Transverse colon (tissue), 4 donors: ENCODE measurements at regions not wholly inside any gene's neighbourhood (a gene's known extent, or its start where the extent isn't known, plus 50 kb on each side); places are given as distances from the start of the nearest gene placed in this dataset.

Experiments used
- DNase-seq: peaks from one replicate; pipeline ENCODE4 v3.0.0-alpha.2; 2019
- H3K27ac ChIP-seq, 4 donors: fragments of 200-600 bp; sonication (generic); 2 replicates each; pipeline ENCODE4 v1.5.1; 2016 to 2018; ENCODE audit warnings: inconsistent platforms in 4 of 4
- H3K27me3 ChIP-seq: fragments of 200-600 bp; sonication (generic); 2 replicates; pipeline ENCODE4 v1.5.1; 2017; ENCODE audit warnings: inconsistent platforms
- H3K36me3 ChIP-seq, 4 donors: fragments of 200-600 bp; sonication (generic); 2 replicates each; pipeline ENCODE4 v1.5.1; 2017 to 2019; ENCODE audit warnings: inconsistent platforms in 4 of 4
- H3K4me1 ChIP-seq, 4 donors: fragments of 200-600 bp; sonication (generic); 2 replicates each; pipeline ENCODE4 v1.5.1; 2017 to 2020; ENCODE audit warnings: inconsistent platforms in 4 of 4
- H3K4me3 ChIP-seq, 4 donors: fragments of 200-600 bp; sonication (generic); 1 replicate in 1 of 4; 2 replicates in 3 of 4; pipeline versions ENCODE4 v1.5.1 to v1.6.1; 2017 to 2019; ENCODE audit warnings: inconsistent platforms in 4 of 4
- H3K9me3 ChIP-seq, 2 donors: fragments of 200-600 bp; sonication (generic); 2 replicates each; pipeline ENCODE4 v1.5.1; 2017 to 2019; ENCODE audit warnings: inconsistent platforms in 2 of 2
- EP300 ChIP-seq: sonication (generic); formaldehyde crosslinking; IDR thresholded peaks from one replicate; pipeline ENCODE4 v1.6.1; 2017; ENCODE audit warnings: antibody characterized with exemption, low read depth
- POLR2A ChIP-seq: fragments of 450-650 bp; IDR thresholded peaks from one replicate; pipeline ENCODE4 v1.6.1; 2016; ENCODE audit warnings: antibody characterized with exemption, mild to moderate bottlenecking, moderate library complexity
- POLR2AphosphoS5 ChIP-seq, 3 donors: sonication (generic); formaldehyde crosslinking; IDR thresholded peaks; one replicate each; pipeline ENCODE4 v1.6.1; 2016; ENCODE audit warnings: antibody characterized with exemption in 3 of 3
- WGBS, 2 donors: methylation state at CpG; one replicate each; pipeline ENCODE4 v1.1.5; 2018; ENCODE audit warnings: low coverage in 1 of 2; 5-methylcytosine and 5-hydroxymethylcytosine counted together
- in situ Hi-C, 4 donors: fragments of 200-750 bp; cut with MboI; loops; one replicate each; pipeline versions ENCODE4 v1.15.0 to v1.15.1; 2017; ENCODE audit warnings: low sequenced_read_pairs in 3 of 4, low pct_ligation_motif_present in 1 of 4, low pct_unique_long_range_greater_than_20kb in 1 of 4
- intact Hi-C: fragments of 100-400 bp; cut with DNase I; formaldehyde crosslinking; loops from one replicate; pipeline ENCODE4 v1.15.1; 2023; ENCODE audit warnings: low total_unique reads
- TF ChIP-seq, protein P1 (sequence below), 5 experiments: fragments of 200-600 bp in 3 of 5; fragments of 450-650 bp in 2 of 5; sonication (generic) in 3 of 5; IDR thresholded peaks; 1 replicate in 2 of 5; 2 replicates in 3 of 5; pipeline ENCODE4 v1.5.1; 2016 to 2017; ENCODE audit warnings: antibody characterized with exemption in 5 of 5, inconsistent platforms in 3 of 5, mild to moderate bottlenecking in 2 of 5, moderate library complexity in 1 of 5

DNA sequence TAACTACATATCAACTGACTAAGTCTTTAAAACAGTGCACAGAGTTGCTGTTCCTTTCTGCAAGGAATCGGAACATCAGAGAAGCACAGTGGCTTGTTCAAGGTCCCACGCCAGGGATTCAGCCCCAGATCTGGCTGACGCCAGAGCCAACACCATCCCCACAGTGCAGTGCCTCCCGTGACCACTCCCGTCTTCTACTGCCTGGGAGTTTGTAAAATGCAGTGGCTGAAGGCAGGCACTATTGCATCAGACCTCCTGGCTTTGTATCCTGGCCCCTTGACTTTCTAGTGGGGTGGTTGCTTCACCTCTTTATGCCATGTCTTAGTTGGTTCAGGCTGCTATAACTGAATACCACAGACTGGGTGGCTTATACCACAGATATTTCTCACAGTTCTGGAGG lies 131.0 kb downstream of the NSG2 start:
- TF ChIP-seq EP300 (no peak), POLR2A (no peak), POLR2AphosphoS5 (IDR thresholded peaks at IDR 0.05) (no peak)
- TF ChIP-seq, protein P1, sequence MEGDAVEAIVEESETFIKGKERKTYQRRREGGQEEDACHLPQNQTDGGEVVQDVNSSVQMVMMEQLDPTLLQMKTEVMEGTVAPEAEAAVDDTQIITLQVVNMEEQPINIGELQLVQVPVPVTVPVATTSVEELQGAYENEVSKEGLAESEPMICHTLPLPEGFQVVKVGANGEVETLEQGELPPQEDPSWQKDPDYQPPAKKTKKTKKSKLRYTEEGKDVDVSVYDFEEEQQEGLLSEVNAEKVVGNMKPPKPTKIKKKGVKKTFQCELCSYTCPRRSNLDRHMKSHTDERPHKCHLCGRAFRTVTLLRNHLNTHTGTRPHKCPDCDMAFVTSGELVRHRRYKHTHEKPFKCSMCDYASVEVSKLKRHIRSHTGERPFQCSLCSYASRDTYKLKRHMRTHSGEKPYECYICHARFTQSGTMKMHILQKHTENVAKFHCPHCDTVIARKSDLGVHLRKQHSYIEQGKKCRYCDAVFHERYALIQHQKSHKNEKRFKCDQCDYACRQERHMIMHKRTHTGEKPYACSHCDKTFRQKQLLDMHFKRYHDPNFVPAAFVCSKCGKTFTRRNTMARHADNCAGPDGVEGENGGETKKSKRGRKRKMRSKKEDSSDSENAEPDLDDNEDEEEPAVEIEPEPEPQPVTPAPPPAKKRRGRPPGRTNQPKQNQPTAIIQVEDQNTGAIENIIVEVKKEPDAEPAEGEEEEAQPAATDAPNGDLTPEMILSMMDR (IDR thresholded peaks at IDR 0.05): no peak
- Histone ChIP-seq H3K9me3 (no peaks in the 10 kb centered on the region), H3K4me1 (no peaks in the 10 kb centered on the region), H3K27ac (no peak overlapping the region), H3K27me3 (no peaks in the 10 kb centered on the region), H3K4me3 (no peak overlapping the region), H3K36me3 (no peaks in the 10 kb centered on the region)
- intact Hi-C loops (no loop called here), in situ Hi-C loops (no loop called here)
- DNase-seq: no peak
- WGBS, 2 donors: 79% methylated on average over 5 of the region's 5 CpGs; no CpG with 5 or more reads in 1 of the 2 donors

GRCh38 chr5:174177531-174177930 lies 132.0 kb downstream of the NSG2 start:
- in situ Hi-C loops: no loop called here

DNA sequence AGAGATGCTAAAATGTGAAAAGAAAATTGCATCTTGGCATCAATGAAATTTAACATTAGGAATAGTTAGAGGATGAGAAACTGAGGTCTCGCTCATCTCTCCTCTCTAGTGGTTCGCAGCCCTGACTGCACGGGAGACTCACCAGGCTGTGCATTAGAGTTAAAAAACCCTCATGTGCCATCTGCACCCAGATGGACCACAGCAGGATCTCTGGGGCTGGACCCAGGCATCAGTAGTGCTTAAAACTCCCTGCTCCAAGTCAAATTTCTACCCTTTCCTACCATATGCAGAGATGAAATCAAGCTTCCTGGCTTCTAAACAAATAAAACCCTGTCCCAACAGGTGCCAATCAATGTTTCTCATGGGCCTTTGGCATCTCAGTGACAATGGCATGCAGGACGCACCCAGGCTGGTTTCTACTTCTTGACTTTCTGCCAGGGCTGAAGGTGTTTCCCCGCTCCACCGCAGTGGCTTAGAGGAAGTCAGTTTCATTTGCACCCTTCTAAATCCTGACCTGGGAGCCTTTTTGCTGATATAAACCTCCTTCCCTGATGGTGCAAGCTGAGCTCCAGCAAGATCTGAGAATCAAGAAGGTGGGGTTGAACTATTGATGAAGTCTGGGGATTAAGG lies 132.6 kb downstream of the NSG2 start:
- in situ Hi-C loops (no loop called here), intact Hi-C loops (no loop called here)
- no peak overlapping the region for H3K27ac ChIP-seq
- WGBS, 2 donors: 79 to 93% methylated on average over 3 to 6 of the region's 6 CpGs
- no peaks in the 10 kb centered on the region for H3K36me3 ChIP-seq
- no peak for TF ChIP-seq POLR2AphosphoS5 (IDR thresholded peaks at IDR 0.05)
- TF ChIP-seq, protein P1 (IDR thresholded peaks at IDR 0.05): no peak
- no peak for TF ChIP-seq EP300
- H3K4me3 ChIP-seq: no peak overlapping the region
- no peak for DNase-seq
- H3K4me1 ChIP-seq: no peaks in the 10 kb centered on the region
- H3K27me3 ChIP-seq: no peaks in the 10 kb centered on the region
- no peaks in the 10 kb centered on the region for H3K9me3 ChIP-seq

More at GRCh38 chr5:174177531-174177930, 132.0 kb downstream of the NSG2 start:
- Histone ChIP-seq H3K36me3 (no peaks in the 10 kb centered on the region), H3K27me3 (no peaks in the 10 kb centered on the region), H3K27ac (no peak overlapping the region), H3K4me1 (no peaks in the 10 kb centered on the region), H3K9me3 (no peaks in the 10 kb centered on the region), H3K4me3 (no peak overlapping the region)
- WGBS, 2 donors: 86 to 95% methylated on average over 1 to 6 of the region's 6 CpGs
- TF ChIP-seq, protein P1 (IDR thresholded peaks at IDR 0.05): no peak
- TF ChIP-seq POLR2AphosphoS5 (IDR thresholded peaks at IDR 0.05): no peak
- DNase-seq: no peak
- intact Hi-C loops: no loop called here

DNA sequence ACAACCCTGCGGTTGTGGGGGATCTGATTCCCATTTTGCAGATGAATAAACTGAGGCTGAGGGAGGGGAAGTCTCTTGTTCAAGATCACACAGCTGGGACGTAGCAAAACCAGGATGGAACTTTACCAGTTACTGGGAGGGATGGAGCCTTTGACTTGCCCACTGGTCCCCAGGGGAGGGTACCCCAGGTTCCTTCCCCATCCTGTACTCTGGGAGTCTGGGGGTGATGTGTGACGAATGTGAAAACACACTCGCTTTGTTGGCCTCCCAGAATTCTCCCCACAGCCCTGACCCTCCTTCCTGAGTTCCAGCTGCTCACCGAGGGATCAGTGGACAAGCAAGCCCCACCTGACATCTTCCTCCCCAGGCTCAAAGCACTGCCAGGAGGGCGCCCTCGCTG lies 135.1 kb downstream of the NSG2 start:
- in situ Hi-C loops: no loop called here
- Histone ChIP-seq H3K4me3 (no peak overlapping the region), H3K4me1 (no peaks in the 10 kb centered on the region), H3K9me3 (no peaks in the 10 kb centered on the region), H3K27me3 (no peaks in the 10 kb centered on the region), H3K36me3 (no peaks in the 10 kb centered on the region), H3K27ac (no peak overlapping the region)
- DNase-seq: no peak
- TF ChIP-seq POLR2A: no peak
- TF ChIP-seq POLR2AphosphoS5 (IDR thresholded peaks at IDR 0.05): no peak
- TF ChIP-seq, protein P1 (IDR thresholded peaks at IDR 0.05): no peak
- TF ChIP-seq EP300: no peak
- 65 to 77% methylated on average over 2 to 7 of the region's 7 CpGs for WGBS, 2 donors
- intact Hi-C loops: no loop called here
